K562 (cell line): ENCODE measurements at regions not wholly inside any gene's neighbourhood (a gene's known extent, or its start where the extent isn't known, plus 50 kb on each side); places are given as distances from the start of the nearest gene placed in this dataset.

Experiments used
- KDM1A ChIP-seq, 2 experiments: fragments of 450-650 bp; IDR thresholded peaks; 2 replicates each; pipeline ENCODE4 v1.6.1; 2016; ENCODE audit warnings: mild to moderate bottlenecking in 2 of 2
- POLR2A ChIP-seq: fragments of 450-650 bp; conservative IDR thresholded peaks from 2 replicates; pipeline ENCODE4 v1.6.1; 2016

DNA sequence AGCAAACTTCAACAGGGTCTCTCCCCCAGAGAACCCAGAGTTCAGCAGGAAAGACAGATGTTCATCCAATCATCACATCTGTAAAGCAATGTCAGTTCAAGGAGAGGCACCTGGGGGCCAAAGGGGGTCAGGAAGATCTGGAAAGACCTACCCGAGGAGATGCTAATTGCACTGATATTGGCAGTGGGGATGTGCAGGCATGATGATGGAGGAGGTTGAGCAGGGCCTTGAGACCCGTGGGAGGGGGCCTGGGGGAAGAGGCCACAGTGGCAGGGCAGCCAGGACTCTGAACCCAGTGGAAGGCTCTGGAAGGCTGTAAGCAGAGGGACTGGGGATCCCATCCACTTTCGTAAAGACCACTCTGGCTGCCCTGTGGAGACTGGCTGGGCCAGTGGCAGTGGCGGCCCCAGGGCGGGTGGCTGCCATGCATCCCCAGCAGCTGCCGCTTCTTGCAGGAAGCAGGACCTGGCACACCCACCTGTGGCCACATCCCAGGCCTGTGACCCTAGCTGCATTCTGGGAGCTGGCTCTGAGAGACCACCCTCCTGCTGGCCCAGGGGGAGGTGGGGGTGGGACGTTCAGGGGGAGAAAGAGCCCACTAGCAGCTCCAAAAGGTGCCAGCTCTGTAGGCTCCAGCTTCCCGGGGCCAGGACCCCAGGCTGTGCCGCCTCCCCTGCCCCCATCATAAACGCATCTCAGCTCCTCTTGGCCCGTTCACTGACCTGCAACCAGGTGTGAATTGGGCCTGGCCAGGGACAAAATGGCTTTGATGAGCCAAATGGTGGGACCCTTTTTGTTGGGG, 59.9 kb upstream of the FGF3 start:
- TF ChIP-seq POLR2A (no peak), KDM1A (IDR thresholded peaks at IDR 0.05) (no peak)
